Hepatocyte (in vitro differentiated cells): ENCODE measurements at regions not wholly inside any gene's neighbourhood (a gene's known extent, or its start where the extent isn't known, plus 50 kb on each side); places are given as distances from the start of the nearest gene placed in this dataset.

Source experiments
- DNase-seq: peaks from one replicate; pipeline ENCODE4 v3.0.0-alpha.2; 2016; ENCODE audit warnings: low spot score
- H2AFZ ChIP-seq: fragments of 200-600 bp; sonication (generic); 2 replicates; pipeline ENCODE4 v1.6.0; 2016; ENCODE audit warnings: antibody characterized with exemption, mild to moderate bottlenecking
- H3K27ac ChIP-seq: fragments of 200-600 bp; sonication (generic); 2 replicates; pipeline ENCODE4 v1.5.1; 2016; ENCODE audit warnings: mild to moderate bottlenecking
- H3K27me3 ChIP-seq: fragments of 200-600 bp; sonication (generic); 2 replicates; pipeline ENCODE4 v1.6.1; 2016
- H3K36me3 ChIP-seq: fragments of 200-600 bp; sonication (generic); replicated peaks from 2 replicates; pipeline ENCODE4 v1.5.1; 2016; ENCODE audit warnings: low read depth; ENCODE audit not compliant: insufficient read depth
- H3K4me1 ChIP-seq: fragments of 200-600 bp; sonication (generic); 2 replicates; pipeline ENCODE4 v1.5.1; 2016; ENCODE audit warnings: mild to moderate bottlenecking, moderate library complexity; ENCODE audit not compliant: insufficient read depth
- H3K4me2 ChIP-seq: fragments of 200-600 bp; sonication (generic); 2 replicates; pipeline ENCODE4 v1.6.0; 2016
- H3K4me3 ChIP-seq: fragments of 200-600 bp; sonication (generic); 2 replicates; pipeline ENCODE4 v1.5.1; 2016; ENCODE audit warnings: mild to moderate bottlenecking
- H3K79me2 ChIP-seq: fragments of 200-600 bp; sonication (generic); 2 replicates; pipeline ENCODE4 v1.6.0; 2017; ENCODE audit warnings: mild to moderate bottlenecking
- H3K9me2 ChIP-seq: fragments of 200-600 bp; sonication (generic); replicated peaks from 2 replicates; pipeline ENCODE4 v1.6.0; 2017; ENCODE audit warnings: mild to moderate bottlenecking; ENCODE audit not compliant: insufficient read depth
- H3K9me3 ChIP-seq: fragments of 200-600 bp; sonication (generic); 2 replicates; pipeline ENCODE4 v1.5.1; 2016; ENCODE audit warnings: low read depth, mild to moderate bottlenecking
- H4K20me1 ChIP-seq: fragments of 200-600 bp; sonication (generic); 2 replicates; pipeline ENCODE4 v1.6.0; 2016; ENCODE audit warnings: mild to moderate bottlenecking; ENCODE audit not compliant: insufficient read depth, poor library complexity, severe bottlenecking
- EZH2 ChIP-seq: fragments of 200-600 bp; sonication (generic); IDR thresholded peaks from 2 replicates; pipeline ENCODE4 v1.6.1; 2016; ENCODE audit warnings: antibody characterized with exemption, mild to moderate bottlenecking, borderline replicate concordance
- EZH2phosphoT487 ChIP-seq: fragments of 200-600 bp; sonication (generic); IDR thresholded peaks from one replicate; pipeline ENCODE4 v1.6.1; 2018; ENCODE audit warnings: antibody characterized with exemption, mild to moderate bottlenecking, low read depth, moderate library complexity; ENCODE audit not compliant: unreplicated experiment, severe bottlenecking
- WGBS: methylation state at CpG from one replicate; pipeline ENCODE4 v1.1.6; 2016; ENCODE audit warnings: low lambda C conversion rate; ENCODE audit errors: missing lambda C conversion rate; 5-methylcytosine and 5-hydroxymethylcytosine counted together
- TF ChIP-seq, protein P1 (sequence below): fragments of 200-600 bp; sonication (generic); IDR thresholded peaks from 2 replicates; pipeline ENCODE4 v1.5.1; 2016; ENCODE audit warnings: antibody characterized with exemption, mild to moderate bottlenecking; ENCODE audit not compliant: poor library complexity

DNA sequence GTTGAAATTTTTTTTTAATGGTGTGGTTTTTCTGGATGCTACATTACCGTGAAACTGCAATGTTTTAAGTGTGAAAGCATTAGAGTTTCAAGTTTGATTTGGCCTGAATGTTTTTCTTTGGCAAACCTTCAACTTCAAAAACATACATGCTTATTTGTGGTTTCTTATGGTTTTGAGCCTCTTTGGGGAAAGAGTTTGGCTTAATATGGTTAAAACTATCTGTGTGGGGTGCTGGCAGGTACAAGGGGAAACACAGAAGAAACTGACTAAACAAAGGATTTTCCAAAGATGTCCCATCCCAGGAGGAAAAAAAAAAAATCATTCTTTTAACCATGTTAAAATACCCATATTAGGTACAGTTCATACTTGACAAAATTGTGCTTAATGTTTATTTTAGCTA is 121.1 kb downstream of the HGF start:
- WGBS: 68% methylated on average over 1 of the region's 1 CpG
- Histone ChIP-seq H3K27me3 (no peaks in the 10 kb centered on the region), H3K4me2 (no peak overlapping the region), H3K4me3 (no peak overlapping the region), H3K9me3 (no peaks in the 10 kb centered on the region), H3K36me3 (no peaks in the 10 kb centered on the region), H3K27ac (no peak overlapping the region), H3K4me1 (no peaks in the 10 kb centered on the region), H3K79me2 (no peaks in the 10 kb centered on the region), H2AFZ (no peak overlapping the region), H3K9me2 (no peaks in the 10 kb centered on the region), H4K20me1 (no peaks in the 10 kb centered on the region)
- TF ChIP-seq, protein P1, sequence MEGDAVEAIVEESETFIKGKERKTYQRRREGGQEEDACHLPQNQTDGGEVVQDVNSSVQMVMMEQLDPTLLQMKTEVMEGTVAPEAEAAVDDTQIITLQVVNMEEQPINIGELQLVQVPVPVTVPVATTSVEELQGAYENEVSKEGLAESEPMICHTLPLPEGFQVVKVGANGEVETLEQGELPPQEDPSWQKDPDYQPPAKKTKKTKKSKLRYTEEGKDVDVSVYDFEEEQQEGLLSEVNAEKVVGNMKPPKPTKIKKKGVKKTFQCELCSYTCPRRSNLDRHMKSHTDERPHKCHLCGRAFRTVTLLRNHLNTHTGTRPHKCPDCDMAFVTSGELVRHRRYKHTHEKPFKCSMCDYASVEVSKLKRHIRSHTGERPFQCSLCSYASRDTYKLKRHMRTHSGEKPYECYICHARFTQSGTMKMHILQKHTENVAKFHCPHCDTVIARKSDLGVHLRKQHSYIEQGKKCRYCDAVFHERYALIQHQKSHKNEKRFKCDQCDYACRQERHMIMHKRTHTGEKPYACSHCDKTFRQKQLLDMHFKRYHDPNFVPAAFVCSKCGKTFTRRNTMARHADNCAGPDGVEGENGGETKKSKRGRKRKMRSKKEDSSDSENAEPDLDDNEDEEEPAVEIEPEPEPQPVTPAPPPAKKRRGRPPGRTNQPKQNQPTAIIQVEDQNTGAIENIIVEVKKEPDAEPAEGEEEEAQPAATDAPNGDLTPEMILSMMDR: no peak
- TF ChIP-seq EZH2phosphoT487: no peak
- no peak for TF ChIP-seq EZH2
- no peak for DNase-seq

DNA sequence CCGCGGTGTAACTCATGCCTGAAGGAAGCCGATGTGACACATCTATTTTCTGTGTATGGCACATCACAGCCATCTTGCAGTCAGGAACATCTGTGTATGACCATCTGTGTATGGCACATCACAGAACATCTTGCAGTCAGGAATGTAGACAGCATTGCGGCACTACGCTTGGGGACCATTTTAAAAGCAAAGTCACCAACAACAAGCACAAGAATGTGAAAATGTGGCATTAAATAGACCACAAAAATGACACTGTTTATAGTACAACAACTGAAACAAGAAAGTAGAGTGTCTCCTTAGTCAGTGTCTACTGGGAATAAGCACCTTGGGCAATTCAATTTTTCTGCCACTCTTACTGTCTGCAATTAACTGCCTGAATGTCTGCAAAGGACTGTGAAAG is 124.4 kb downstream of the HGF start:
- no peak overlapping the region for H2AFZ ChIP-seq
- no peaks in the 10 kb centered on the region for H3K36me3 ChIP-seq
- H3K4me3 ChIP-seq: no peak overlapping the region
- no peak overlapping the region for H3K27ac ChIP-seq
- H3K27me3 ChIP-seq: no peaks in the 10 kb centered on the region
- no peaks in the 10 kb centered on the region for H4K20me1 ChIP-seq
- no peak for DNase-seq
- no peaks in the 10 kb centered on the region for H3K9me3 ChIP-seq
- H3K79me2 ChIP-seq: no peaks in the 10 kb centered on the region
- TF ChIP-seq EZH2 (no peak), EZH2phosphoT487 (no peak)
- H3K4me2 ChIP-seq: no peak overlapping the region
- no peaks in the 10 kb centered on the region for H3K4me1 ChIP-seq
- no peaks in the 10 kb centered on the region for H3K9me2 ChIP-seq
- 93% methylated on average over 5 of the region's 5 CpGs for WGBS

DNA sequence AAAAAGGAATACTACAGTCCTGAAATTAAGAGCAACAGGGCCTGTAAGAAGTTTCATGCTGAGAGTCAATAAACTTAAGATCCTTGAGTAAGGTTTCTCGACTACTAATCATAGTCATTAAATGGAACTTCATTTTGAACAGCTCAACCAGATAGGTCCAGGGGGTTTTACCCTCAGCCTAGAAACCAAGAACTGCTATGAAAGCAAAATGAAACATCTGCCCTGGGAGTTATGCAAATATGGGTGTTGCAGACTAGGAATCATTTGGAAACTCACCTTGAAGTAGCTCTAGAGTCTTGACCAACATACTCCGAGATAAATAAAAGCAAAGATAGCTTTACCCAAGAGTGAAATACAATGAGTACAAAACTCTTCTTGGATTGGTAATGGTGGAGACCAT is 128.0 kb downstream of the HGF start:
- Histone ChIP-seq H3K4me3 (no peak overlapping the region), H3K4me1 (no peaks in the 10 kb centered on the region), H2AFZ (no peak overlapping the region), H3K27me3 (no peaks in the 10 kb centered on the region), H3K9me3 (no peaks in the 10 kb centered on the region), H4K20me1 (no peaks in the 10 kb centered on the region), H3K4me2 (no peak overlapping the region), H3K36me3 (no peaks in the 10 kb centered on the region), H3K79me2 (no peaks in the 10 kb centered on the region), H3K27ac (no peak overlapping the region), H3K9me2 (no peaks in the 10 kb centered on the region)
- TF ChIP-seq EZH2phosphoT487: no peak
- TF ChIP-seq, protein P1: no peak
- WGBS: 91% methylated on average over 2 of the region's 2 CpGs
- DNase-seq: no peak

DNA sequence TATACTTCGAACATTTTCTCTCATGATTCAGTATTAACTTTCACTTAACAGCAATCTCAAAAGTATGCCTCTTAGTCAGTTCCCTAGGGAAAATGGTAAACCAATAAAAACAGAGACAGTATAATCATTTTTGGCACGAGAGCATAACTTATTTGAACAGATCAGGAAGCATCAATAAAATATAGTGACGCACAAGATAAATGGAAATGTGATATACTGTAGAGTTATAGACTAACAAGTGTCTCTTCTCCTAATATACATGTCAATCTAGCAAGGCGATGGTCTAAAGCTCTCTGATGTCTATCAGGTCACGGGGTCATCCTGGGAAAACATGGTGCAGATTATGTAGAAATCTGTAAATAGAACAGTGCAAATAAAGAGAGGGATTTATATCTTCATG is 131.6 kb downstream of the HGF start:
- H3K79me2 ChIP-seq: no peaks in the 10 kb centered on the region
- H3K4me3 ChIP-seq: no peak overlapping the region
- no peaks in the 10 kb centered on the region for H3K4me1 ChIP-seq
- no peaks in the 10 kb centered on the region for H3K27me3 ChIP-seq
- no peaks in the 10 kb centered on the region for H3K9me3 ChIP-seq
- 44% methylated on average over 5 of the region's 5 CpGs for whole genome bisulfite sequencing
- H3K9me2 ChIP-seq: no peaks in the 10 kb centered on the region
- peak overlapping the region; percentile 2 for H3K27ac ChIP-seq
- no peak overlapping the region for H3K4me2 ChIP-seq
- DNase-seq: no peak
- no peaks in the 10 kb centered on the region for H3K36me3 ChIP-seq
- H4K20me1 ChIP-seq: no peaks in the 10 kb centered on the region
- TF ChIP-seq EZH2phosphoT487: no peak
- no peak for TF ChIP-seq EZH2
- H2AFZ ChIP-seq: no peak overlapping the region
